SU-DHL-6 (cell line): ENCODE measurements at regions not wholly inside any gene's neighbourhood (a gene's known extent, or its start where the extent isn't known, plus 50 kb on each side); places are given as distances from the start of the nearest gene placed in this dataset.

ENCODE experiments used
- EZH2phosphoT487 ChIP-seq: fragments of 200-600 bp; sonication (generic), shearing (Covaris generic); conservative IDR thresholded peaks from 2 replicates; pipeline ENCODE4 v1.6.1; 2018; ENCODE audit warnings: mild to moderate bottlenecking, antibody characterized with exemption, low read length, moderate library complexity, mixed read lengths
- TF ChIP-seq, protein P1 (sequence below): fragments of 200-600 bp; sonication (generic); IDR thresholded peaks from one replicate; pipeline ENCODE4 v1.5.1; 2017; ENCODE audit warnings: antibody characterized with exemption, mild to moderate bottlenecking, low read length, moderate library complexity; ENCODE audit not compliant: insufficient read depth, poor library complexity, severe bottlenecking

DNA sequence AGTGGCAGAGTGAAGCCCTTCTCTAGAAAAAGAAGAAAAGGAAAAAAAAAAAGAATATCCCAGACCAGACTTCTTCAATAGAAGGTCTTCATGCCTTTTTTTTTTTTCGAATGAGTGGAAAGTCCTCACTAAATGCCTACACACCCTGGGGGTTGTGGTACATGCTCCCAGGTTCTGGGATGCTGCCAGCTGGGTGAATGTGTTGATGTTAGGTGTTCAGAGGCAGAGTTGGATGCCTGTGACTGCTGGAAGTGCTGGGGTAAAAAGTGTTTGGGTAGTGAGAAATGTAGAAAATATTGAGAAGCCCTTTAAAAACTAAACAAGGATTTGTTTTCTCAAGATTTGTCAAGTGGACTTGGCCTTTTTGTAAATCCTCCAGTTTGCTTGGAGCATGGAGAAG is 318.6 kb downstream of the SLC4A3 start:
- TF ChIP-seq, protein P1, sequence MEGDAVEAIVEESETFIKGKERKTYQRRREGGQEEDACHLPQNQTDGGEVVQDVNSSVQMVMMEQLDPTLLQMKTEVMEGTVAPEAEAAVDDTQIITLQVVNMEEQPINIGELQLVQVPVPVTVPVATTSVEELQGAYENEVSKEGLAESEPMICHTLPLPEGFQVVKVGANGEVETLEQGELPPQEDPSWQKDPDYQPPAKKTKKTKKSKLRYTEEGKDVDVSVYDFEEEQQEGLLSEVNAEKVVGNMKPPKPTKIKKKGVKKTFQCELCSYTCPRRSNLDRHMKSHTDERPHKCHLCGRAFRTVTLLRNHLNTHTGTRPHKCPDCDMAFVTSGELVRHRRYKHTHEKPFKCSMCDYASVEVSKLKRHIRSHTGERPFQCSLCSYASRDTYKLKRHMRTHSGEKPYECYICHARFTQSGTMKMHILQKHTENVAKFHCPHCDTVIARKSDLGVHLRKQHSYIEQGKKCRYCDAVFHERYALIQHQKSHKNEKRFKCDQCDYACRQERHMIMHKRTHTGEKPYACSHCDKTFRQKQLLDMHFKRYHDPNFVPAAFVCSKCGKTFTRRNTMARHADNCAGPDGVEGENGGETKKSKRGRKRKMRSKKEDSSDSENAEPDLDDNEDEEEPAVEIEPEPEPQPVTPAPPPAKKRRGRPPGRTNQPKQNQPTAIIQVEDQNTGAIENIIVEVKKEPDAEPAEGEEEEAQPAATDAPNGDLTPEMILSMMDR: no peak
- TF ChIP-seq EZH2phosphoT487: no peak
